HL-60 (cell line): ENCODE measurements at regions not wholly inside any gene's neighbourhood (a gene's known extent, or its start where the extent isn't known, plus 50 kb on each side); places are given as distances from the start of the nearest gene placed in this dataset.

Source experiments
- DNase-seq, 2 experiments: peaks; one replicate each; pipeline ENCODE4 v3.0.0-alpha.2; 2010 to 2020; ENCODE audit warnings: low read depth in 1 of 2, low spot score in 1 of 2
- H3K27ac ChIP-seq: fragments of 250-450 bp; sonication (Bioruptor Pico); replicated peaks from 2 replicates; pipeline ENCODE4 v1.5.1; 2020; ENCODE audit warnings: mild to moderate bottlenecking, moderate library complexity
- H3K27me3 ChIP-seq: fragments of 250-450 bp; sonication (Bioruptor Pico); 2 replicates; pipeline ENCODE4 v1.5.1; 2021; ENCODE audit warnings: mild to moderate bottlenecking, moderate library complexity; ENCODE audit not compliant: insufficient read depth, poor library complexity, severe bottlenecking
- H3K4me3 ChIP-seq: replicated peaks from 2 replicates; pipeline ENCODE4 v1.5.1; 2011; ENCODE audit warnings: mild to moderate bottlenecking, control low read depth, low read length; ENCODE audit not compliant: insufficient read depth
- CTCF ChIP-seq: IDR thresholded peaks from one replicate; pipeline ENCODE4 v1.5.1; 2011; ENCODE audit warnings: low read length, control low read depth, inconsistent platforms; ENCODE audit not compliant: insufficient read depth
- GABPA ChIP-seq: IDR thresholded peaks from 2 replicates; pipeline ENCODE4 v1.6.1; 2012; ENCODE audit warnings: low read depth
- POLR2AphosphoS5 ChIP-seq: IDR thresholded peaks from 2 replicates; pipeline ENCODE4 v1.6.1; 2012; ENCODE audit warnings: low read depth
- REST ChIP-seq: IDR thresholded peaks from 2 replicates; pipeline ENCODE4 v1.6.1; 2012; ENCODE audit warnings: low read depth; ENCODE audit not compliant: insufficient replicate concordance
- SPI1 ChIP-seq: IDR thresholded peaks from 2 replicates; pipeline ENCODE4 v1.6.1; 2012; ENCODE audit warnings: low read depth, mild to moderate bottlenecking, borderline replicate concordance

- Histone ChIP-seq H3K27ac (no peak overlapping the region), H3K4me3 (no peak overlapping the region), H3K27me3 (no peaks in the 10 kb centered on the region)
- no peak for DNase-seq
- TF ChIP-seq POLR2AphosphoS5 (no peak), SPI1 (no peak), GABPA (no peak), CTCF (no peak), REST (no peak)
These were observed 315.4 kb downstream of the DCAF12L2 start for GRCh38 chrX:125850693-125851092.

- Histone ChIP-seq H3K4me3 (no peak overlapping the region), H3K27ac (no peak overlapping the region), H3K27me3 (no peaks in the 10 kb centered on the region)
- no peak for TF ChIP-seq GABPA
- no peak for TF ChIP-seq POLR2AphosphoS5
- TF ChIP-seq SPI1, result no peak
- no peak for TF ChIP-seq REST
- TF ChIP-seq CTCF, result no peak
- DNase-seq, result no peak
These were observed 282.9 kb downstream of the DCAF12L2 start for GRCh38 chrX:125883169-125883568.

- H3K4me3 ChIP-seq, result no peak overlapping the region
- no peak overlapping the region for H3K27ac ChIP-seq
- no peaks in the 10 kb centered on the region for H3K27me3 ChIP-seq
- no peak for DNase-seq
- TF ChIP-seq POLR2AphosphoS5 (no peak), GABPA (no peak), CTCF (no peak), REST (no peak), SPI1 (no peak)
These were observed 271.1 kb downstream of the DCAF12L2 start for GRCh38 chrX:125894947-125895346.
